Activated CD8-positive, alpha-beta memory T cell treated with anti-CD3 and anti-CD28 coated beads for 1 hour (primary cell): ENCODE measurements at regions not wholly inside any gene's neighbourhood (a gene's known extent, or its start where the extent isn't known, plus 50 kb on each side); places are given as distances from the start of the nearest gene placed in this dataset.

Source experiments
- DNase-seq, 2 donors: peaks; one replicate each; pipeline ENCODE4 v3.0.0-alpha.2; 2020; ENCODE audit warnings: low read depth in 1 of 2; ENCODE audit errors: extremely low read depth in 1 of 2

DNA sequence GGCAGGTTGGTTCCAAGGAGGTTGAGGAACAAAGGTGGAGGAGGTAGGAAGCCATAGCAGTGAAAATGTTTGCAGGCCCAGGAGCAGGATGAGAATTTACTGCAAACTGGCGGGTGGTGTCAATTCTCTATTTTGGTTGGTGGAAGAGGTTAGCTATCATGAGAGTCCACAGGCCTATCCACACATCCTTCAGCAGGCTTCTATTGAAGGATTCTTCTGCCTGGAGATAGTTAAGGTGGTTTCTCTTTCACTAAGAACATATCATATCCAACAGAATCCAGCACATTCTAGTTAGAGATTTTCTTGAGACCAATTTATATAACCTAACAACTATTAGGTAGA is 68.9 kb upstream of the DYRK2 start:
- no peak for DNase-seq

DNA sequence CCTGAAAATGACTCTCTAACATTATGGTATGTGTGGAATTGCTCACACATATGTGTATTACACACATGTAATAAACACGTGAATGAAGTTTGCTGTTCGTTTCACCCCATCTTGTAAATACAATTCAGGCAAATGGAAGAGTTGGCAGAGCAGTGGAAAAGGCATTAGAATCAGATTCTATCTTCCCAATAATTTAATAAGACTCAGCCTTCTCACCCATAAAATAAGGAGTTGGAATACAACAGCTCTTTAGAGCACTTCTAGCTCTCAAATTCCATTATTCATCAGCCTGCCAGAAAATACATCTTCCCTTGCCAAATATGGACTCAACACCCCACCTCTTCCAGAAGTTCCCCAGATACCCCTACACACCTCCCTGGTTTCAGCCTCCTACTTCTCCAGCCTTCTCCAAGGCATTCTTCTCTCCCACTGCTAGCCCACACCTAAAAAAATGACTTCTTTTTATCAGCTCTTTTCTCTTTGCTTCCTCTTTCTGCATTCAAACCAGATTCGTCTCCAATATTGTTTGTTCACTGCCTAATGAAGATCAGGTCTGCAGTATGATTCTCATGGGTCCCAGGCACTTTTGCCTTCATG is 66.2 kb upstream of the DYRK2 start:
- DNase-seq, result no peak

DNA sequence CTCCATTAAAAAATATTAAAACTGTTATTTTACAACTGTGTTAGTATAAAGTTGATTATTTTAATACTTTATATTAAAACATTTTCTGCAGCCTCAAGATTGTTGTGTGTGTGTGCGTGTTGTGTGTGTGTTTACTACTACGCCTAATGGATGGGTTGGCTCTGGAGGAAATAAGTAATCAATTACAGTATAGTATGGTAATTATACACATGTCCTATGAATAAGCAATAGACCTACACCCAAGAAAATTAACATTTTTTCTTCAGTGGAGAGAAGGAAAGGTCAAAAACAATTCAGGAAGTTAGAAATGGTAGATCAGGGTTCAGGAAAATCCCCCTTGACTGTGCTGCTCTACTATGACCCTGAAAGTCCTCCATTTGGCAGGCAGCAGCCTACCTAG is 65.7 kb upstream of the DYRK2 start:
- no peak for DNase-seq

DNA sequence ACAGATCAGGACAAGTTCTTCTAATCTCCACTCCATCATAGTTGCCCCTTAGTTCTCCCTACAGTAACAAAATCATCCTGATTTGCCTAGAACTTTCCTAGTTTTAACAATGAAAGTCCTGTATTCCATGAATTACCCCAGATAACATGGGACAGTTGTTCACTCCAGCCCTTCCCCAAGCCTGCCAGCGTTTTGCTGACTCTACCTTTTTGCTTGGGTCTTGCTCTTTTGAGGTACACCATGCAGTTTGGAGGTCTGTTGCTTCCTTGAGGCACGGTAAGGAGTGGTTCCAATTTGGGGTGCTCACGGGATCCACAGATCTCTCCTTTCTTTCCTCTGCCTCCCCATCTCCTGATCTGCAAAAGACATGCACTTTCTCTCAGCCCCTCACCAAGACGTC is 61.6 kb upstream of the DYRK2 start:
- no peak for DNase-seq

DNA sequence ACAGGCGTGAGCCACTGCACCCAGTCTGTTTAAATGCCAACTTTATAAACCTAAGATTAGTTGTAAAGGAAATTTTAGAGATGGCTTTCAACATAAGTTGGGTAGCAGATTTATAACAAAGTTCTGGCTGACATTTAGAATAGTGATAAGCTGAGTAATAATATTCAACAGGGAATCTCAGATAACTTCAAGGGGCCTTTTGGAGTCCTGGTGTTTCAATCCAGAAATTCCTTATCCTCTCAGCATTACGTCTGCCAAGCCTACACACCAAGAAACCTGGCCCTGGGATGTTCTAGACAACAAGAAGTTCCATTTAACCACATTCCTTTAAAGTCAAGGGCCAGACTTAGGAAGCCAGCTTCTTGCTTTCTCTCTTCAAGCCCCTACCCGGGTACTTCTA is 59.5 kb upstream of the DYRK2 start:
- DNase-seq, result no peak

DNA sequence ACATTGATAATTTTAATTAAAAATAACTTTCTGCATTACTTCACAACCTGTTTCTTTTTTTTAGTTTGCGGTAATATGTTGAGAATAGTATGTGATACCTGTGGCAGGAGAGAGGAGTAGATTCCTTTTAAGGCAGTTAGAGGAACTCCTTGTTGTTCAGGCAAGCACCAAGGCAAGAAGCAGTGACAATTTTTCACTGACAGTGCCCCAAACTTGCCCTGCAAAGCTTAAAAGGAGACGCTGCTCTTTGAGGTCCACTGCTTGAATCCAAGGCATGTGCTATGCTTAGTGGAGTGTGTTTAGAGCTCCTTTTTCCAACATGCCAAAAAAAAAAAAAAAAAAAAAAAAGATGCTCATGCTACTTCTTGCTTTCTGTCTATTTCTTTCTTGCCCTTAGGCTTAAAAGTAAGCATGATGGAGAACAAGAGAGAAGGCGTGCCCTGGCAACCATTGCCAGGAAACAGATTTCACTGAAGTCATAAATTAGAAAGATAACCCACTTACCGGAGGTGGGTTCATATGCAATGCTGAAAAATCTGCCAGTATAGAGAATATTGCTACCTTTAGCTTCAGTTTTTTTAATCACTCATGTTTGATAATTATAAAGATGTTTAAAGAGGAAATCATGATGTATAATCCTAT is 58.3 kb upstream of the DYRK2 start:
- peak in 1 of 2 donors; percentile 5 for DNase-seq

DNA sequence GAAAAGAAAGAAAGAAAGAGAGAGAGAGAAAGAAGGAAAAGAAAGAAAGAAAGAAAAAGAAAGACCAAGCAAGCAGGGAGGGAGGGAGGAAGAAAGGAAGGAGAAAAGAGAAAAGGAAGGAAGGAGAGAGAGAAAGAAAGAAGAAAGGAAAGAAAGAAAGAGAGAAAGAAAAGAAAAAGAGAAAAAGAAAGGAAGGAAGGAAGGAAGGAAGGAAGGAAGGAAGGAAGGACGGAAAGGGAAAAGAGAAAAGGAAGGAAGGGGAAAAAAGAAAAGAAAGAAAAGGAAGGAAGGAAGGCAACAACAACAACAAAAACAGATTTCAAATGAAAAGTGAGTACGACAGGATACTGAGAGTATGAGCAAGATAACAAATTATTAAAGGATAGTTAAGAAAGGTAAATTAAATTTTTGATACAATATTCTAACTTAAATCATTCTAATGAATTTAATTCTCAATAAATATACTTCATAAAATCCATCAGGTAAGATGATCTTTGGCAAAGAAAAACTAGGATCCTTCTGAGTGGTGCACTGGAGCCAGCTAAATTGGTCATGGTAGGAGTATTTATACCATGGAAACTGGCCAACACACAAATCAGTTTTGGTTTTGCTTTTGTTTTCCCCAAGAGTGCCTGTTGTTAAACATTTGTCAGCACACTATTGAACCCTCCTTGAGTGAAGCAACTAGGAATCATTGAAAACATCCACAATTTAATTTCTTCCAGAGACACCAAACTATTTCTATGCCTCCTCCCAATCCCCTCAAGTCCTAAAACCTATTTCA is 56.1 kb upstream of the DYRK2 start:
- DNase-seq, result no peak

DNA sequence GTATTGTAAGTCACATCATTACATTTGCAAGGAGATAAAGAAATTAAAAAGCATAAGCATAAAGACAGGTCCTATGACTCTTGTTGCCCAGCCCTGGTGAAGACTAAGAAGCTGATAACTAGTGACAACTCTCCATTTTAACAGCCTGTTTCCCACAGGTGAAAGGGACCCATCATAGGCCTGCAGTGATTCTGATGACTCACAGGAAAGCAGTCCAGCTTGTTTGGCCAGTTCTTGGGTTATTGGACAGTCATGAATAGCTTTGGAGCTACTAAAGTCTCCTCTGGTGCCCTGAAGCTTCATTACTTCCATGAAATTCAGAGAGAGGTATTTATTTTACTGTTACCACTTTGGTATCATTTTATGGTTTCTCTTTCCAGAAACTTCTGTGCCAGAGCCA is 55.5 kb upstream of the DYRK2 start:
- DNase-seq, result no peak

DNA sequence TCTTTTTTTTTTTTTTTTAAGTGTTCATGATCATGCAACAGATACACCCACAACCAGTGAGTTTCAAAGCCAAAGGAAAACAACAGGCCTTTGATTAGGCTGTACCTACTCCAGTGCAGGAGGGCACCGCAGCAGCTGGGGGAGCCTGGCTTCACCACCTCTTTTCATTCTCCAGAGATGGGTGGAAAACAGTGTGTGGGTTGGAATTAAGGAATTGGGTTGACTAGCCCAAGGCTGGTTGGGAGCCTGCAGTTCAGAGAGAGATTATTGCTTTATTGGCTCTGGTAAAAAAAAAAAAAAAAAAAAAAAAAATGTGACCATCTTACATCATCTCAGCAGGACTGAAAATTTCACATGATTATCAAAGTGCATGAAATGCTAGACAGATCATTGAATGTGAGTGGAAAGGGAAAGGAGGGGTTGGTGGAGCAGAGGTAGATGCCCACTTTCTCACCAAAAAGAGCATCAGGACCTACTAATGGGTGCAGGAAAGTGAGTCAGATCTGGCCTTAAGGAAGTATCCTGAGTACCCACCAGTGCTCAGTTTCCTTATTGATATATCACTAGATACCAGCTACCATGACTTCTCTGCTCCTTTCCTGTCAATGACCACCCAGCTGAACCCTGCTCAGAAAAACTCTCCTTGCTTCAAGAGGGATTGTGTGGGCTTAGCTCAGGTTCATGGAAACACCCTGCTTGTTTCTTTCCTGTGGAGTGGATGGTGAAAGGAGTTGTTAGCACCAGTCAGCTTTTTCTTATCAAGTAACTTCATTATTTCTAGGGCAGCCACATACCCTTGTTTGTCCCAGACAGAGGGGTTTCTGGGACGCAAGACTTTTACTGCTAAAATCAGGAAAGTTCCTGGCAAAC is 54.8 kb upstream of the DYRK2 start:
- DNase-seq, result no peak

DNA sequence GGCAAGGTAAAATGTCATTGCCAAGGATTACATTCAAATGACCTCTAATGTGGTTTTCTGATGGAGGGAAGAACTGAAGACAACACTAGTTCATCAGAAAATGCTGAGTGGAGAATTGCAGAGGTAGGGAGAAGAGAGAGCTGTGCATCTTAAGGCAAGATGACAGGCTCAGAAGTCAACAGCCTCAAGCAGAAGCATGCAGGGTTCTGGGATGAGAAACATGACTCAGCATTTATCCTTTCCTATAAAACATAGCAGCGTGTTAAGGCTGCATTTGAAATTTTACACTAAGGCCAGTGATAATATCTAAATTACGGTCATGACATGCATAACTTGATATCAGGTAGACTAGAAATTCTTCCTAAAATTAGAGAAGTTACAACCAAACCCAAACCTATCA is 53.7 kb upstream of the DYRK2 start:
- no peak for DNase-seq

DNA sequence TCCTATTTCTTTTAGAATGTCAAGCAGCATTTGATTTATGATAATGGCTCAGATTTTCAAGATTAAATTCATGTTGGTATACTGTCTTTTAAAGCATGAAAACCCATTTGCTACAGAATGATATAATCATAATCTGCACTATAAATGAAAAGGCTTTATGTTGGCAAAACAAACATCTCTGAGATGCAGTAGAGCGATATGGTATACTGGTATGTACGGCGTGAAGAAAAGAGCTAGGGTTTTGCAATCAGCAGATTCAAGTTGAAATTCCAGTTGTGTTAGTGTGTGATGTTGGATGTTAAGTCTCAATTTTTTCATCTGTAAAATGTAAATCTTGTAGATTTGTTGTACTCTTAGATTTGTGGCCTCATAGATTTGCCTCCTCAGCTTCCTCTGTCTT is 53.2 kb upstream of the DYRK2 start:
- no peak for DNase-seq

DNA sequence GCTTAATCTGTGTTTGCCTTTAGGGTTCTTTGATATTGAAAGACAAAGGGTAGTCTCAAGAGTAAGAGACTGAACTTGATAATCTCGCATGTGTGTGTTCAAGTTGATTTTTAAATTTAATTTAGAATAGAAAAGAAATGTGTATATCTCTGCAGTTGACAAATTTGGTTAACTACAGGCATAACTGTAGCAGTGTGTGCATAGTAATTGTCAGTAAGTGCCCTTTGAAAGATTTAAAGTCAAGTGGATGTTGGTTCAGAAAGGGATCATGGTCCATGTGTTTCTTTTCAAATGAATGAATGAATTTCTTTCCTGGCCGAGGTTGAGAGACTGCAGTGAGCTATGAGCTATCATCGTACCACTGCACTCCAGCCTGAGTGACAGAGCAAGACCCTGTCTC is 49.9 kb upstream of the DYRK2 start:
- DNase-seq, result no peak
